Left ventricle myocardium inferior (tissue), 1 donor: ENCODE measurements at regions not wholly inside any gene's neighbourhood (a gene's known extent, or its start where the extent isn't known, plus 50 kb on each side); places are given as distances from the start of the nearest gene placed in this dataset.

Experiments used
- DNase-seq: peaks from one replicate; pipeline ENCODE4 v3.0.0-alpha.2; 2020
- H3K27ac ChIP-seq: fragments of 200-600 bp; replicated peaks from 2 replicates; pipeline ENCODE4 v1.8.0; 2021
- H3K27me3 ChIP-seq: fragments of 200-600 bp; 2 replicates; pipeline ENCODE4 v1.8.0; 2021; ENCODE audit warnings: low read depth
- H3K36me3 ChIP-seq: fragments of 200-600 bp; 2 replicates; pipeline ENCODE4 v1.8.0; 2021
- H3K4me1 ChIP-seq: fragments of 200-600 bp; 2 replicates; pipeline ENCODE4 v1.8.0; 2021
- H3K4me3 ChIP-seq: fragments of 200-600 bp; 2 replicates; pipeline ENCODE4 v1.8.0; 2021; ENCODE audit warnings: mild to moderate bottlenecking, moderate library complexity
- H3K9me3 ChIP-seq: fragments of 200-600 bp; replicated peaks from 2 replicates; pipeline ENCODE4 v1.8.0; 2021
- intact Hi-C: fragments of 100-400 bp; cut with micrococcal nuclease; formaldehyde crosslinking; loops from one replicate; pipeline ENCODE4 v1.11.0; 2022
- TF ChIP-seq, protein P1 (sequence below): fragments of 200-600 bp; IDR thresholded peaks from 2 replicates; pipeline ENCODE4 v1.8.0; 2021; ENCODE audit warnings: antibody characterized with exemption, mild to moderate bottlenecking, borderline replicate concordance
- donor health status: DM: no; HTN: yes; CAD: no; lungs with severe emphysema.

DNA sequence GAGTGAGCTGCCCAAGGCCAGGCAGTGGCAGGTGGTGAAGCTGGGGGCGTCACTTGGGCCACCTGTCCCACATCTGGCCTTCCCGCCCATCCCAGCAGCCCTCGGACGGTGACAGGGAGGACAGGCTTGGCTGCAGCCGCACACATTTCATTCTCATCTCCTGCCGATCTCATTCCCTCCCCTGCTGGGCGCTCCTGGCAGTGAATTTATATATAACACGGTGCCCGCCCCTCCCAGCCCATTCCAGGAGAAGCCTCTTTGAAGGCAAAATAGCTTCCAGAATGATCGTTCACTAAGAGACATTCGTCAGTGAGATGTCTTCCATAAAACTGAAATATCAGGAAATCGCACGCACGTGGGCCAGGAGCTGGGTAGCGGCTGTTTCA is 861.3 kb downstream of the TBC1D22A start:
- no peaks in the 10 kb centered on the region for H3K4me1 ChIP-seq
- no peak overlapping the region for H3K4me3 ChIP-seq
- no peaks in the 10 kb centered on the region for H3K36me3 ChIP-seq
- no peak overlapping the region for H3K27ac ChIP-seq
- no peak for DNase-seq
- TF ChIP-seq, protein P1, sequence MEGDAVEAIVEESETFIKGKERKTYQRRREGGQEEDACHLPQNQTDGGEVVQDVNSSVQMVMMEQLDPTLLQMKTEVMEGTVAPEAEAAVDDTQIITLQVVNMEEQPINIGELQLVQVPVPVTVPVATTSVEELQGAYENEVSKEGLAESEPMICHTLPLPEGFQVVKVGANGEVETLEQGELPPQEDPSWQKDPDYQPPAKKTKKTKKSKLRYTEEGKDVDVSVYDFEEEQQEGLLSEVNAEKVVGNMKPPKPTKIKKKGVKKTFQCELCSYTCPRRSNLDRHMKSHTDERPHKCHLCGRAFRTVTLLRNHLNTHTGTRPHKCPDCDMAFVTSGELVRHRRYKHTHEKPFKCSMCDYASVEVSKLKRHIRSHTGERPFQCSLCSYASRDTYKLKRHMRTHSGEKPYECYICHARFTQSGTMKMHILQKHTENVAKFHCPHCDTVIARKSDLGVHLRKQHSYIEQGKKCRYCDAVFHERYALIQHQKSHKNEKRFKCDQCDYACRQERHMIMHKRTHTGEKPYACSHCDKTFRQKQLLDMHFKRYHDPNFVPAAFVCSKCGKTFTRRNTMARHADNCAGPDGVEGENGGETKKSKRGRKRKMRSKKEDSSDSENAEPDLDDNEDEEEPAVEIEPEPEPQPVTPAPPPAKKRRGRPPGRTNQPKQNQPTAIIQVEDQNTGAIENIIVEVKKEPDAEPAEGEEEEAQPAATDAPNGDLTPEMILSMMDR, result no peak
- no peaks in the 10 kb centered on the region for H3K9me3 ChIP-seq
- peaks cover 88% of the 10 kb centered on the region for H3K27me3 ChIP-seq
- intact Hi-C loops, result no loop called here

DNA sequence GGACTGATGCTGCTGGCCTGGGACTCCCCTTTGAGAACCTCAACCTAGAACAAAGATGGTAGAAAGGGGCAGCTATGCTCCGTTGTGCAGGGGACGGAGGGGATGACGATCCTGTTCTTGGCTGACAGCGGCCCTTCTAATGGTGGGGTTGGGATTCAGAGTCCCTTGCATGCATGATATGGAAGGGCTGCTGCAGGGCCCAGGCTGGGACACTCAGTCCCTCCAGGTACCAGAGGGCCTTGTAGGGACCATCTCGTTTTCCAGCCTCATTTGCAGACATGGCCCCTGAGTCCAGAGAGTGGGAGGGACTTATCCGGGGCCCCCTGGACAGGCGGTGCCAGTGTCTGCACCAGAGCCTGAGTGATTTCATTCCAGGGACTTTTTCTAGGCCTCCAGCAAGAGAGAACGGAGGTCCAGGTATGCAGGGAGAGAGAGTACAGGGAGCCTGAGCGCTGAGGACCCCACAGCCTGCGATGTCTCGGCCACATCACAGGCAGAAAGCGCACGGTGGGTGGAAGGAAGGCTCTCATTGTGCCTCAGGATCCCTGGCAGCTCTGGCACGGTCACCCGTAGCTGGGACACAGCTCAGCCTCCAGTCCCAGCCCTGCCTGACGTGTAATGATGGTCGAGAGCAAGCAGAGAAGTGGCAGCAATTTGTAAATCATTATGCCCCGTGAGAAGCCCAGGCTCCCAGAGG is 860.8 kb downstream of the TBC1D22A start:
- H3K36me3 ChIP-seq, result no peaks in the 10 kb centered on the region
- H3K4me1 ChIP-seq, result no peaks in the 10 kb centered on the region
- no peaks in the 10 kb centered on the region for H3K9me3 ChIP-seq
- H3K4me3 ChIP-seq, result no peak overlapping the region
- no peak overlapping the region for H3K27ac ChIP-seq
- no peak for DNase-seq
- intact Hi-C loops, result no loop called here
- H3K27me3 ChIP-seq, result peaks cover 92% of the 10 kb centered on the region
- TF ChIP-seq, protein P1, result no peak

DNA sequence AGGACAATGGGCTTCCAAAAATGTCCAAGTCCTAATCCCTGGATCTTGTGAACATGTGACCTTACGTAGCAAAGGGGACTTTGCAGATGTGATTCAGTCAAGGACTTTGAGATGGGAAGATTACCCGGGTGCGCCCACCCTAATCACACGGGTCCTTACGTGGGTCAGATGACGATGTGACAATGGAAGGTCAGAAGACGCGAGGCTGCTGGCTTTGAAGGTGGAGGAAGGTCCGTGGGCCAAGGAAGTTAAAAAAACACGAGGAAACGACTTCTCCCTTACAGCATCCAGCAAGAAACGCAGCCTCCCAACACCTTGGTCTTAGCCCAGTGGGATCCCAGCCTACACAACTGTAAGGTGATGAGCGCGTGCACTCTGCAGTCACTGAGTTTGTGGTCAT is 860.1 kb downstream of the TBC1D22A start:
- Histone ChIP-seq H3K4me1 (no peaks in the 10 kb centered on the region), H3K27ac (no peak overlapping the region), H3K4me3 (no peak overlapping the region), H3K36me3 (no peaks in the 10 kb centered on the region), H3K9me3 (no peaks in the 10 kb centered on the region), H3K27me3 (peaks cover 99% of the 10 kb centered on the region)
- DNase-seq, result no peak
- intact Hi-C loops, result no loop called here
- TF ChIP-seq, protein P1, result no peak

DNA sequence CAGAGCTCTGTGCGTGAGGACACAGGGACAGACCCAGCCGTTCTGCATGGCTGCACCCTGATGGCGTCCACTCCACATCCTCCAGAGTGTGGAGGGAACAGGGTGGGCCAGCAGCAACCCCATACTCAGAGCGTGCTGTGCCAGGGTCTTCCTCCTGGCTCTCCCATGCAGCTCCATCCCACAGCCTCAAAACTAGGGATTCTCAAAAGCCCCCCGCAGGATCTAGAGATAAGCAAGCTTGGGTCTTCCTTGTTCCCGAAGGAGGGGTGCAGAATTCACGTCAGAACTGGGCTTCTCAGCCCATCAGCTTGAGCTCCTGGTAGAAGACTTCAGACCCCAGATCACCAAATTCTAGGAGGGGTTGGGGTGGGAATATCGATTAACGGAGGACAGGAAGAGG is 858.8 kb downstream of the TBC1D22A start:
- Histone ChIP-seq H3K4me3 (no peak overlapping the region), H3K9me3 (no peaks in the 10 kb centered on the region), H3K27me3 (peaks cover 100% of the 10 kb centered on the region), H3K36me3 (no peaks in the 10 kb centered on the region), H3K27ac (no peak overlapping the region), H3K4me1 (no peaks in the 10 kb centered on the region)
- TF ChIP-seq, protein P1, result no peak
- no peak for DNase-seq
- intact Hi-C loops, result no loop called here

DNA sequence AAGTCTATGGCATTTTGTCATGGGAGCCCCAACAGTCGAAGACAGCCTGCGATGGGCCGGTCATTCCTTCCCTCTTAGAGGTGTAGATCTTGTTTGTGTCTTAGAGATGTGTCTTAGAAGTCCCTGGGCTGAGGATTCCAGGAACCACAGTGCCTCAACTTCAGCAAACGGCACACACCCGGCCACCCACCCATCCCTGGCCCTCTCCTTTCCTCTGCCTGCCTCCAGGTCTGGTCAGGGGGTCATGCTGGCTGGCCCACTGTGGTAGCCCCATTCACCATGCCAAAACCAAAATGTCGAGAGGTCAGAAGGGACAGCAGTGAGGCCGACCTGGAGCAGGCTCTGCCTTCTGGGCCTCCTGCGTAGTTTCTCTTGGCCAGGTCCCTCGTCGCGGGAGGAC is 857.9 kb downstream of the TBC1D22A start:
- intact Hi-C loops, result no loop called here
- no peak for DNase-seq

More for the DNA sequence above, 857.9 kb downstream of the TBC1D22A start:
- Histone ChIP-seq H3K9me3 (no peaks in the 10 kb centered on the region), H3K4me3 (no peak overlapping the region), H3K27me3 (peaks cover 99% of the 10 kb centered on the region), H3K36me3 (no peaks in the 10 kb centered on the region), H3K4me1 (no peaks in the 10 kb centered on the region), H3K27ac (no peak overlapping the region)
- TF ChIP-seq, protein P1, result no peak
